ENCODE measurements at regions not wholly inside any gene's neighbourhood (a gene's known extent, or its start where the extent isn't known, plus 50 kb on each side); places are given as distances from the start of the nearest gene placed in this dataset.

GRCh38 chr15:39255760-39256159 is 325.1 kb upstream of the THBS1 start:
- TF ChIP-seq, protein P1, sequence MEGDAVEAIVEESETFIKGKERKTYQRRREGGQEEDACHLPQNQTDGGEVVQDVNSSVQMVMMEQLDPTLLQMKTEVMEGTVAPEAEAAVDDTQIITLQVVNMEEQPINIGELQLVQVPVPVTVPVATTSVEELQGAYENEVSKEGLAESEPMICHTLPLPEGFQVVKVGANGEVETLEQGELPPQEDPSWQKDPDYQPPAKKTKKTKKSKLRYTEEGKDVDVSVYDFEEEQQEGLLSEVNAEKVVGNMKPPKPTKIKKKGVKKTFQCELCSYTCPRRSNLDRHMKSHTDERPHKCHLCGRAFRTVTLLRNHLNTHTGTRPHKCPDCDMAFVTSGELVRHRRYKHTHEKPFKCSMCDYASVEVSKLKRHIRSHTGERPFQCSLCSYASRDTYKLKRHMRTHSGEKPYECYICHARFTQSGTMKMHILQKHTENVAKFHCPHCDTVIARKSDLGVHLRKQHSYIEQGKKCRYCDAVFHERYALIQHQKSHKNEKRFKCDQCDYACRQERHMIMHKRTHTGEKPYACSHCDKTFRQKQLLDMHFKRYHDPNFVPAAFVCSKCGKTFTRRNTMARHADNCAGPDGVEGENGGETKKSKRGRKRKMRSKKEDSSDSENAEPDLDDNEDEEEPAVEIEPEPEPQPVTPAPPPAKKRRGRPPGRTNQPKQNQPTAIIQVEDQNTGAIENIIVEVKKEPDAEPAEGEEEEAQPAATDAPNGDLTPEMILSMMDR (IDR thresholded peaks at IDR 0.05): no peak
- no peak for TF ChIP-seq POLR2A (IDR thresholded peaks at IDR 0.05)

Measured in esophagus squamous epithelium (tissue), 4 donors.